ENCODE measurements at regions not wholly inside any gene's neighbourhood (a gene's known extent, or its start where the extent isn't known, plus 50 kb on each side); places are given as distances from the start of the nearest gene placed in this dataset.

DNA sequence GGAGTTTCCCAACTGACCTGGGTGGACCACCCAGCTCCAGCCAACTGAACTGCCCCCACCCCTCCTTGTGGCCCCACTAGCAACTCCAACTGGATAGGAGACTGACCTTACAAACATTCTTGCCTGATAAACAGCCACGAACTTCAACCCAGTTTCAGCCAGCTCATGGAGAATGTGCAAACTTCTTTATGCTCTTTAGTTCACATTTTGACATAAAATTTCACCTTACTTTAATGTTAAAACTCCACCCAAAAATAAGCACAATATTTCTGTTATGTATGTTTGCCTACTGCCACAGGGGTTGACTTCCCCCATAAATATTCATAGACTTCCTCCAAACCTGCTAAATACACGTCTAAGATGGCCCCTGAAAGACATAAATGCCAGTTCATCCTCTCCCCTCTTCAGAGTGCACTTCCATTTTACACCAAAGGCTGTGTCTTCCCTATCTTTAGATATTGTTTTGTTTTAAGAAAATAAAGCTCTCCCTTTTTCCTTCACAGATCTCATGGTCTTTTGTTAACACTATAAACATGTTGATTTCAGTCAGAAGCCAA lies 643.7 kb downstream of the EPM2A start:
- Histone ChIP-seq H4K5ac (ENCODE audit: insufficient read length, low read depth, low read length) (no peak overlapping the region), H2AK5ac (ENCODE audit: low read depth, low read length) (no peak overlapping the region), H3K27ac (ENCODE audit: low read depth, low read length) (no peak overlapping the region), H3K4me2 (ENCODE audit: insufficient read depth in 1 of 2, low read depth in 2 of 2, low read length in 2 of 2) (no peak overlapping the region), H3K9me3 (ENCODE audit: insufficient read depth in 2 of 2, low read depth in 1 of 2, low read length in 1 of 2) (no peaks in the 10 kb centered on the region), H3K4me3 (ENCODE audit: extremely low read depth in 1 of 4, insufficient read depth in 2 of 4, low read depth in 3 of 4, low read length in 4 of 4) (no peak overlapping the region), H3K79me1 (ENCODE audit: low read depth, low read length) (no peaks in the 10 kb centered on the region), H4K8ac (ENCODE audit: extremely low read depth, insufficient read depth, low read length) (no peak overlapping the region), H3K4ac (replicated peaks; ENCODE audit: insufficient read length, low read depth, low read length) (no peak overlapping the region), H3K36me3 (ENCODE audit: control insufficient read depth in 2 of 4, insufficient read depth in 4 of 4, low read length in 3 of 4) (no peaks in the 10 kb centered on the region), H3K18ac (ENCODE audit: extremely low read depth, low read length) (no peak overlapping the region), H2AFZ (ENCODE audit: low read length) (no peak overlapping the region), H3K4me1 (replicated peaks in 1 of 4; ENCODE audit: control insufficient read depth in 3 of 4, insufficient read depth in 4 of 4, low read length in 3 of 4) (no peaks in the 10 kb centered on the region), H3K23me2 (ENCODE audit: low read depth, low read length) (no peaks in the 10 kb centered on the region), H2BK12ac (ENCODE audit: low read depth, low read length) (no peak overlapping the region), H2BK120ac (replicated peaks; ENCODE audit: low read depth, low read length) (no peak overlapping the region), H2BK15ac (ENCODE audit: low read length) (no peak overlapping the region), H3K9ac (replicated peaks in 1 of 4; ENCODE audit: extremely low read depth in 1 of 4, low read depth in 3 of 4, low read length in 3 of 4) (no peak overlapping the region), H3K14ac (ENCODE audit: insufficient read length) (no peak overlapping the region), H3K23ac (ENCODE audit: insufficient read length) (no peak overlapping the region), H4K20me1 (replicated peaks in 1 of 2; ENCODE audit: control insufficient read depth in 1 of 2, insufficient read depth in 2 of 2, low read length in 2 of 2) (no peaks in the 10 kb centered on the region), H3K56ac (replicated peaks; ENCODE audit: insufficient read length, low read depth, low read length) (no peak overlapping the region), H2BK5ac (ENCODE audit: low read depth, low read length) (no peak overlapping the region), H3K27me3 (replicated peaks in 1 of 4; ENCODE audit: control insufficient read depth in 3 of 4, extremely low read depth in 1 of 4, insufficient read depth in 3 of 4, low read length in 3 of 4) (no peaks in the 10 kb centered on the region), H2BK20ac (ENCODE audit: low read length) (no peak overlapping the region), H3K79me2 (ENCODE audit: control insufficient read depth in 1 of 2, insufficient read depth in 2 of 2, low read length in 2 of 2) (no peaks in the 10 kb centered on the region), H4K91ac (replicated peaks; ENCODE audit: insufficient read length, low read length) (no peak overlapping the region)
- WGBS, 2 experiments (ENCODE audit: extremely low coverage in 1 of 2, insufficient coverage in 1 of 2, insufficient read length in 1 of 2, insufficient replicate concordance in 2 of 2, low coverage in 1 of 2, low lambda C conversion rate in 2 of 2, missing lambda C conversion rate in 1 of 2), result 91% methylated on average over 2 of the region's 2 CpGs; no CpG with 5 or more reads in 1 of the 2 experiments
- ChIA-PET CTCF (ENCODE audit: partially characterized antibody) (interaction anchor here (1.0 kb wide), 1 partner anchor 11 kb away, joined by 3 read pairs; no protein-coding TSS in a partner anchor), POLR2A (ENCODE audit: partially characterized antibody) (no interaction called here)
- DNase-seq (ENCODE audit: low read depth in 1 of 2, low spot score in 2 of 2), result no peak
- FAIRE-seq, result no peak
- TF ChIP-seq TAF7 (optimal IDR thresholded peaks at IDR 0.05; ENCODE audit: borderline replicate concordance, low read depth, low read length) (no peak), ASH2L (IDR thresholded peaks at IDR 0.05; ENCODE audit: low read length) (no peak), RBBP5 (IDR thresholded peaks at IDR 0.05; ENCODE audit: borderline replicate concordance, low read depth, low read length) (no peak), POLR2AphosphoS5 (IDR thresholded peaks at IDR 0.05; ENCODE audit: low read depth, low read length) (no peak), KDM5A (IDR thresholded peaks at IDR 0.05; ENCODE audit: low read length) (no peak), POLR2A (IDR thresholded peaks at IDR 0.05; ENCODE audit: control extremely low read depth in 1 of 2, low read depth in 2 of 2, low read length in 2 of 2) (no peak), TBP (IDR thresholded peaks at IDR 0.05; ENCODE audit: low read depth, low read length) (no peak)
- TF ChIP-seq, protein P1, sequence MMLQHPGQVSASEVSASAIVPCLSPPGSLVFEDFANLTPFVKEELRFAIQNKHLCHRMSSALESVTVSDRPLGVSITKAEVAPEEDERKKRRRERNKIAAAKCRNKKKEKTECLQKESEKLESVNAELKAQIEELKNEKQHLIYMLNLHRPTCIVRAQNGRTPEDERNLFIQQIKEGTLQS (IDR thresholded peaks at IDR 0.05; ENCODE audit: insufficient read depth, low read depth, low read length), result no peak
- TF ChIP-seq, protein P2, sequence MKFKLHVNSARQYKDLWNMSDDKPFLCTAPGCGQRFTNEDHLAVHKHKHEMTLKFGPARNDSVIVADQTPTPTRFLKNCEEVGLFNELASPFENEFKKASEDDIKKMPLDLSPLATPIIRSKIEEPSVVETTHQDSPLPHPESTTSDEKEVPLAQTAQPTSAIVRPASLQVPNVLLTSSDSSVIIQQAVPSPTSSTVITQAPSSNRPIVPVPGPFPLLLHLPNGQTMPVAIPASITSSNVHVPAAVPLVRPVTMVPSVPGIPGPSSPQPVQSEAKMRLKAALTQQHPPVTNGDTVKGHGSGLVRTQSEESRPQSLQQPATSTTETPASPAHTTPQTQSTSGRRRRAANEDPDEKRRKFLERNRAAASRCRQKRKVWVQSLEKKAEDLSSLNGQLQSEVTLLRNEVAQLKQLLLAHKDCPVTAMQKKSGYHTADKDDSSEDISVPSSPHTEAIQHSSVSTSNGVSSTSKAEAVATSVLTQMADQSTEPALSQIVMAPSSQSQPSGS (IDR thresholded peaks at IDR 0.05; ENCODE audit: low read length), result no peak
- TF ChIP-seq, protein P3, sequence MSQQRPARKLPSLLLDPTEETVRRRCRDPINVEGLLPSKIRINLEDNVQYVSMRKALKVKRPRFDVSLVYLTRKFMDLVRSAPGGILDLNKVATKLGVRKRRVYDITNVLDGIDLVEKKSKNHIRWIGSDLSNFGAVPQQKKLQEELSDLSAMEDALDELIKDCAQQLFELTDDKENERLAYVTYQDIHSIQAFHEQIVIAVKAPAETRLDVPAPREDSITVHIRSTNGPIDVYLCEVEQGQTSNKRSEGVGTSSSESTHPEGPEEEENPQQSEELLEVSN (IDR thresholded peaks at IDR 0.05), result no peak

Data from H1 (cell line).